ENCODE measurements at regions not wholly inside any gene's neighbourhood (a gene's known extent, or its start where the extent isn't known, plus 50 kb on each side); places are given as distances from the start of the nearest gene placed in this dataset.

DNA sequence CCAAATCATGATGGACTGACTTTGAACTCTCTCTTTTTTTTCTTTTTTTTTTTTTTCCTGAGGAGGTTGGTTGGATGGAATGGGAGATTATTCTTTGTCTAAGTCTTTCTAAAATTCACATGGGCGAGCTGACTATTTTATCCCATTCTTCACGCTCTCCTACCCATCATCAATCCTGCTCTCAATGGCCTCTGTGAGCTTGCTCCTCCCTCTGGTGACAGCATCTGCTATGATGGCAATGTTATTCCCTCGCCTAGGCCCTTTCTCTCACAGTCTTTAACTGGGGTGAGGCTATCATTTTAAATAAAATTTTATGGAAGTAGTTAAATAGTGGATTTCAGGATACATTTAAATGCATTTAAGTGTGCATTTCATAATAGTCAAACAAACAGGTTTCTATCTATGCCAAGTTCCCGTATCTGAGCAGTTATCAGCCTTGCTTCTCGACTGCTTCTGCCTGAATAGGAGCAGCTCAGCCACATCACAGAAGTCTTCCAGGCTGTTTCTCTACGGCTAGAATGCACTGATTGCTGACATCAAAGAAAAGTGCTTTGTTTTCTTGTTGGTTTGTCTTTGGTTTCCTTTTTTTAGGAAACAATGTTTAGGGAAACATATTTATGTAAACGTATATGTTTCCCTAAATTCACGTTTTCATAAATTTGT, 2233.8 kb downstream of the MAT2B start:
- BruUV-seq (replicated peaks), result no TSS peak
- CTCF ChIA-PET, result no interaction called here
- intact Hi-C loops (cut with micrococcal nuclease), result no loop called here

More for the DNA sequence above, 2233.8 kb downstream of the MAT2B start:
- Histone ChIP-seq H2AFZ (ENCODE audit: low read depth, low read length) (no peak overlapping the region), H3K79me2 (ENCODE audit: control insufficient read depth, insufficient read depth, low read length) (no peaks in the 10 kb centered on the region), H3K4me1 (ENCODE audit: control insufficient read depth, extremely low read depth, insufficient read depth, low read length) (no peaks in the 10 kb centered on the region), H3K9ac (replicated peaks; ENCODE audit: extremely low read depth, insufficient read depth, low read length) (no peak overlapping the region), H3K4me3 (replicated peaks in 1 of 3; ENCODE audit: insufficient read depth in 1 of 3, low read depth in 1 of 3, low read length in 3 of 3) (no peak overlapping the region), H3K36me3 (ENCODE audit: control insufficient read depth in 2 of 2, extremely low read depth in 1 of 2, insufficient read depth in 2 of 2, low read length in 2 of 2) (no peaks in the 10 kb centered on the region), H3K9me1 (replicated peaks; ENCODE audit: control insufficient read depth, extremely low read depth, insufficient read depth, low read length) (no peaks in the 10 kb centered on the region), H4K20me1 (replicated peaks; ENCODE audit: control insufficient read depth, extremely low read depth, insufficient read depth, low read length) (no peaks in the 10 kb centered on the region), H3K27me3 (ENCODE audit: control insufficient read depth in 2 of 2, insufficient read depth in 2 of 2, low read length in 2 of 2) (no peaks in the 10 kb centered on the region), H3K27ac (ENCODE audit: insufficient read depth, low read depth, low read length) (no peak overlapping the region), H3K9me3 (replicated peaks; ENCODE audit: control insufficient read depth, insufficient read depth, low read length) (peaks cover 6% of the 10 kb centered on the region), H3K4me2 (ENCODE audit: insufficient read depth, low read length) (no peak overlapping the region)
- FAIRE-seq, result no peak
- dilution Hi-C loops (cut with MboI; ENCODE audit: extremely low pct_ligation_motif_present, low sequenced_read_pairs), result no loop called here
- no peak for DNase-seq (ENCODE audit: low read depth, low spot score)
- TF ChIP-seq, protein P1, sequence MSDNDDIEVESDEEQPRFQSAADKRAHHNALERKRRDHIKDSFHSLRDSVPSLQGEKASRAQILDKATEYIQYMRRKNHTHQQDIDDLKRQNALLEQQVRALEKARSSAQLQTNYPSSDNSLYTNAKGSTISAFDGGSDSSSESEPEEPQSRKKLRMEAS (IDR thresholded peaks at IDR 0.05; ENCODE audit: insufficient read depth, insufficient read length), result no peak
- no peak for TF ChIP-seq EZH2 (IDR thresholded peaks at IDR 0.05; ENCODE audit: borderline replicate concordance, low read depth, low read length, severe bottlenecking)
- no peak for TF ChIP-seq JUN (IDR thresholded peaks at IDR 0.05; ENCODE audit: borderline replicate concordance, insufficient read depth, insufficient read length, low read depth)
- no peak for TF ChIP-seq MYC (IDR thresholded peaks at IDR 0.05; ENCODE audit: low read depth, low read length)
- TF ChIP-seq GATA2 (IDR thresholded peaks at IDR 0.05; ENCODE audit: insufficient read depth, insufficient read length, low read depth, low read length), result no peak
- TF ChIP-seq POLR2A (IDR thresholded peaks at IDR 0.05; ENCODE audit: low read depth, low read length), result no peak
- no peak for TF ChIP-seq FOS (IDR thresholded peaks at IDR 0.05; ENCODE audit: borderline replicate concordance, insufficient read depth, low read length)
- TF ChIP-seq, protein P2, sequence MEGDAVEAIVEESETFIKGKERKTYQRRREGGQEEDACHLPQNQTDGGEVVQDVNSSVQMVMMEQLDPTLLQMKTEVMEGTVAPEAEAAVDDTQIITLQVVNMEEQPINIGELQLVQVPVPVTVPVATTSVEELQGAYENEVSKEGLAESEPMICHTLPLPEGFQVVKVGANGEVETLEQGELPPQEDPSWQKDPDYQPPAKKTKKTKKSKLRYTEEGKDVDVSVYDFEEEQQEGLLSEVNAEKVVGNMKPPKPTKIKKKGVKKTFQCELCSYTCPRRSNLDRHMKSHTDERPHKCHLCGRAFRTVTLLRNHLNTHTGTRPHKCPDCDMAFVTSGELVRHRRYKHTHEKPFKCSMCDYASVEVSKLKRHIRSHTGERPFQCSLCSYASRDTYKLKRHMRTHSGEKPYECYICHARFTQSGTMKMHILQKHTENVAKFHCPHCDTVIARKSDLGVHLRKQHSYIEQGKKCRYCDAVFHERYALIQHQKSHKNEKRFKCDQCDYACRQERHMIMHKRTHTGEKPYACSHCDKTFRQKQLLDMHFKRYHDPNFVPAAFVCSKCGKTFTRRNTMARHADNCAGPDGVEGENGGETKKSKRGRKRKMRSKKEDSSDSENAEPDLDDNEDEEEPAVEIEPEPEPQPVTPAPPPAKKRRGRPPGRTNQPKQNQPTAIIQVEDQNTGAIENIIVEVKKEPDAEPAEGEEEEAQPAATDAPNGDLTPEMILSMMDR (IDR thresholded peaks at IDR 0.05; ENCODE audit: extremely low read depth in 1 of 2, insufficient read depth in 1 of 2, low read depth in 1 of 2, low read length in 2 of 2), result no peak
- TF ChIP-seq POLR2AphosphoS5 (IDR thresholded peaks at IDR 0.05; ENCODE audit: insufficient read depth, low read depth, low read length), result no peak
- POLR2A ChIA-PET, result no interaction called here

All from endothelial cell of umbilical vein (primary cell).